ENCODE measurements at regions not wholly inside any gene's neighbourhood (a gene's known extent, or its start where the extent isn't known, plus 50 kb on each side); places are given as distances from the start of the nearest gene placed in this dataset.

- TF ChIP-seq POLR2A (IDR thresholded peaks at IDR 0.05), result no peak
- TF ChIP-seq POLR2AphosphoS5 (IDR thresholded peaks at IDR 0.05), result no peak
- TF ChIP-seq CTCF (IDR thresholded peaks at IDR 0.05), result no peak
- TF ChIP-seq EP300 (IDR thresholded peaks at IDR 0.05), result no peak
- Histone ChIP-seq H3K9me3 (peaks cover 0 to 8% (median 6%) of the 10 kb centered on the region in 4 donors), H3K36me3 (no peaks in the 10 kb centered on the region), H3K27me3 (peaks cover 0 to 42% (median 5%) of the 10 kb centered on the region in 3 donors), H3K27ac (no peak overlapping the region), H3K4me1 (no peaks in the 10 kb centered on the region), H3K4me3 (no peak overlapping the region)
- 57 to 76% (median 72%) methylated on average over 6 of the region's 6 CpGs for WGBS, 5 donors
- no peak for DNase-seq
- intact Hi-C loops (cut with DNase I; ENCODE audit: low total_unique reads), result no loop called here
These were observed 644.4 kb downstream of the GALR1 start for GRCh38 chr18:77894060-77894459.

GRCh38 chr18:77895250-77895649 is 645.6 kb downstream of the GALR1 start:
- no peaks in the 10 kb centered on the region for H3K36me3 ChIP-seq
- 77 to 95% (median 92%) methylated on average over 6 of the region's 6 CpGs for WGBS, 5 donors
- DNase-seq, result no peak
- H3K4me3 ChIP-seq, result no peak overlapping the region
- peaks cover 0 to 8% (median 6%) of the 10 kb centered on the region in 4 donors for H3K9me3 ChIP-seq
- peaks cover 0 to 47% (median 5%) of the 10 kb centered on the region in 3 donors for H3K27me3 ChIP-seq
- H3K4me1 ChIP-seq, result peaks cover 3 to 6% (median 5%) of the 10 kb centered on the region in 4 donors
- TF ChIP-seq POLR2A (IDR thresholded peaks at IDR 0.05) (no peak), CTCF (IDR thresholded peaks at IDR 0.05) (no peak), EP300 (IDR thresholded peaks at IDR 0.05) (no peak), POLR2AphosphoS5 (IDR thresholded peaks at IDR 0.05) (no peak)
- no peak overlapping the region for H3K27ac ChIP-seq
- intact Hi-C loops (cut with DNase I; ENCODE audit: low total_unique reads), result no loop called here

- H3K9me3 ChIP-seq, result no peaks in the 10 kb centered on the region
- H3K4me1 ChIP-seq, result peaks cover 3 to 10% (median 8%) of the 10 kb centered on the region in 4 donors
- H3K27ac ChIP-seq, result no peak overlapping the region
- H3K4me3 ChIP-seq, result no peak overlapping the region
- intact Hi-C loops (cut with DNase I; ENCODE audit: low total_unique reads), result no loop called here
- 58 to 72% (median 67%) methylated on average over 12 of the region's 12 CpGs for WGBS, 5 donors
- H3K36me3 ChIP-seq, result no peaks in the 10 kb centered on the region
- peak in 1 of 2 donors; percentile 17 for DNase-seq
- TF ChIP-seq CTCF (IDR thresholded peaks at IDR 0.05), result no peak
- no peak for TF ChIP-seq EP300 (IDR thresholded peaks at IDR 0.05)
- no peak for TF ChIP-seq POLR2AphosphoS5 (IDR thresholded peaks at IDR 0.05)
- TF ChIP-seq POLR2A (IDR thresholded peaks at IDR 0.05), result no peak
- H3K27me3 ChIP-seq, result peaks cover 0 to 47% (median 5%) of the 10 kb centered on the region in 3 donors
These were observed 647.1 kb downstream of the GALR1 start for GRCh38 chr18:77896586-77897252.

- H3K36me3 ChIP-seq, result no peaks in the 10 kb centered on the region
- no peaks in the 10 kb centered on the region for H3K9me3 ChIP-seq
- no peak overlapping the region for H3K4me3 ChIP-seq
- TF ChIP-seq CTCF (IDR thresholded peaks at IDR 0.05), result no peak
- no peak for TF ChIP-seq POLR2A (IDR thresholded peaks at IDR 0.05)
- no peak for TF ChIP-seq POLR2AphosphoS5 (IDR thresholded peaks at IDR 0.05)
- no peak for TF ChIP-seq EP300 (IDR thresholded peaks at IDR 0.05)
- DNase-seq, result no peak
- peaks cover 3 to 10% (median 8%) of the 10 kb centered on the region in 4 donors for H3K4me1 ChIP-seq
- intact Hi-C loops (cut with DNase I; ENCODE audit: low total_unique reads), result no loop called here
- peaks cover 0 to 47% (median 5%) of the 10 kb centered on the region in 3 donors for H3K27me3 ChIP-seq
- 43 to 53% (median 49%) methylated on average over 8 of the region's 8 CpGs for WGBS, 5 donors
- no peak overlapping the region for H3K27ac ChIP-seq
These were observed 648.0 kb downstream of the GALR1 start for GRCh38 chr18:77897606-77898005.
